Adrenal gland (tissue), 5 donors: ENCODE measurements at regions not wholly inside any gene's neighbourhood (a gene's known extent, or its start where the extent isn't known, plus 50 kb on each side); places are given as distances from the start of the nearest gene placed in this dataset.

Experiments used
- POLR2A ChIP-seq, 2 donors: fragments of 450-650 bp; IDR thresholded peaks; one replicate each; pipeline ENCODE4 v1.6.1; 2017; ENCODE audit warnings: antibody characterized with exemption in 2 of 2, mild to moderate bottlenecking in 2 of 2, moderate library complexity in 1 of 2
- TF ChIP-seq, protein P1 (sequence below), 6 experiments: fragments of 450-650 bp in 4 of 6; fragments of 200-600 bp in 2 of 6; sonication (generic) in 1 of 6; IDR thresholded peaks; 1 replicate in 5 of 6; 2 replicates in 1 of 6; pipeline versions ENCODE4 v1.5.1 to v1.8.0; 2016 to 2021; ENCODE audit warnings: antibody characterized with exemption in 6 of 6, mild to moderate bottlenecking in 2 of 6, moderate library complexity in 1 of 6
- donor health status: DM: no; HTN: no; CAD: no.

DNA sequence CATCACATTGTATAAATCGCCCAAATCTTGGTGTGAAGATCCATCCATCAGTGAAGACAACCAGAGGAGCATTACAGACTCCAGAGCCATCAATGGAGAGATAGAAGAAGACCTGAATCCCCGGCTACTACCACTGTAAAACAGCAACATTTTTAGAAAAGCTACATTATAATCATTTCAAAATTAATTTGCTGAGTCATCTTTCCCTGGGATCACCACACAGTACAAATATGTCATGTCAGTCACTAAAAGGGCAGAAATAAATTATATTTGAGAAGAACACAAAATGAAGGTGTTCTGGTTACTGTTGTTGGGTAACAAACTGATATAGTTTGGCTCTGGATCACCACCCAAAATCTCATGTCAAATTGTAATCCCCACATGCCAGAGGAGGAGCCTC is 218.5 kb upstream of the STT3B start:
- TF ChIP-seq, protein P1, sequence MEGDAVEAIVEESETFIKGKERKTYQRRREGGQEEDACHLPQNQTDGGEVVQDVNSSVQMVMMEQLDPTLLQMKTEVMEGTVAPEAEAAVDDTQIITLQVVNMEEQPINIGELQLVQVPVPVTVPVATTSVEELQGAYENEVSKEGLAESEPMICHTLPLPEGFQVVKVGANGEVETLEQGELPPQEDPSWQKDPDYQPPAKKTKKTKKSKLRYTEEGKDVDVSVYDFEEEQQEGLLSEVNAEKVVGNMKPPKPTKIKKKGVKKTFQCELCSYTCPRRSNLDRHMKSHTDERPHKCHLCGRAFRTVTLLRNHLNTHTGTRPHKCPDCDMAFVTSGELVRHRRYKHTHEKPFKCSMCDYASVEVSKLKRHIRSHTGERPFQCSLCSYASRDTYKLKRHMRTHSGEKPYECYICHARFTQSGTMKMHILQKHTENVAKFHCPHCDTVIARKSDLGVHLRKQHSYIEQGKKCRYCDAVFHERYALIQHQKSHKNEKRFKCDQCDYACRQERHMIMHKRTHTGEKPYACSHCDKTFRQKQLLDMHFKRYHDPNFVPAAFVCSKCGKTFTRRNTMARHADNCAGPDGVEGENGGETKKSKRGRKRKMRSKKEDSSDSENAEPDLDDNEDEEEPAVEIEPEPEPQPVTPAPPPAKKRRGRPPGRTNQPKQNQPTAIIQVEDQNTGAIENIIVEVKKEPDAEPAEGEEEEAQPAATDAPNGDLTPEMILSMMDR (IDR thresholded peaks at IDR 0.05): no peak
- no peak for TF ChIP-seq POLR2A (IDR thresholded peaks at IDR 0.05)
